GM18868 (cell line): ENCODE measurements at regions not wholly inside any gene's neighbourhood (a gene's known extent, or its start where the extent isn't known, plus 50 kb on each side); places are given as distances from the start of the nearest gene placed in this dataset.
"Not testable (repeated sequence)": the region's sequence is repeated elsewhere in the genome, so short reads cannot be mapped to it uniquely, and the experiment has no call there.

ENCODE experiments used
- ATAC-seq: cut with Tn5 transposase; IDR thresholded peaks from one replicate; pipeline ENCODE4 v1.9.1; 2021; ENCODE audit warnings: mild to moderate bottlenecking, moderate library complexity; ENCODE audit not compliant: unreplicated experiment

DNA sequence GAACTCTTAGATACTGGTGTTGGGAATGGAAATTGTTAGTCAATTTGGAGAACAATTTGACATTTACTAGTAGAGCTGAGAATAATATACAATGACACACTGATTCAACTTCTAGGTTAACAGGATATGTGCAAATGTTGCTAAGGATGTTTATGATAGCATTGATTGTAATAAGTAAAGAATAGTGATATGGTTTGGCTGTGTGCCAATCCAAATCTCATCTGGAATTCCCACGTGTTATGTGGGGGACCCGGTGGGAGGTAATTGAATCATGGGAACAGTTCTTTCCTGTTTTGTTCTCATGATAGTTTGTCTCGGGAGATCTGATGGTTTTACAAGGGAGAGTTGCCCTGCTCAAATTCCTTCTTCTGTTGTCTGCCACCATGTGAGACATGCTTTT lies 302.4 kb upstream of the TMPRSS15 start:
- no peak for ATAC-seq

DNA sequence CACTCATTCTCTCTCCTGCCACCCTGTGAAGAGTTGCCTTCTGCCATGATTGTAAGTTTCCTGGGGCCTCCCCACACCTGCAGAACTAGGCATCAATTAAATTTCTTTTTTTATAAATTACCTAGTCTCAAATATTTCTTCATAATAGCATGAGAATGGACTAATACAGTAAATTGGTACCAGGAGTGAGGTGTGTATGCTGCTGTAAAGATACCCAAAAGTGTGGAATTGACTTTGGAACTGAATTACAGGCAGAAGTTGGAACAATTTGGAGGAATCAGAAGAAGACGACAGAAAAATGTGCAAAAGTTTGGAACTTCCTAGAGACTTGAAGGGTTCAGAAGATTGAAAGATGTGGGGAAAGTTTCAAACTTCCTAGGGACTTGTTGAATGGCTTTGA lies 308.1 kb upstream of the TMPRSS15 start:
- ATAC-seq: no peak

DNA sequence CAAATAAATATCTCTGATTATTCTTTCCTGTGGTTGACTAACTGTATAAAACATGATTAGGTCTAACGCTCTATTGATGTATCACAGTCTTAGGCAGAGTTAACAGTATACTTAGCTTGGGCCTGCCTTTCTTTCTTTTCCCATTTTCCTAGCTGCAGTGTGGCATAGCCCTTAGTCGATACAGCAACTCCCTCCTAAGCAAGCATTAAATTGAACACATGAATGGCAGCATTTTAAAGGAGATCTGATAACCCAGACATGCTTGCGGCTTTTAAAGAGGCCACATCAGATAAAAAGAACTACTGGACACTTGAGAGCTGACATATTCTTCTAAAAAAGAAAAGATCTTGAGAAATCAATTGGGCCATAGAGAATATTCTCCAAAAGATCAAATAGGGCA lies 312.0 kb upstream of the TMPRSS15 start:
- no peak for ATAC-seq

GRCh38 chr21:18716578-18717138 lies 313.1 kb upstream of the TMPRSS15 start:
- ATAC-seq: no peak

- ATAC-seq: no peak
These were observed 318.6 kb upstream of the TMPRSS15 start for GRCh38 chr21:18722193-18722592.

DNA sequence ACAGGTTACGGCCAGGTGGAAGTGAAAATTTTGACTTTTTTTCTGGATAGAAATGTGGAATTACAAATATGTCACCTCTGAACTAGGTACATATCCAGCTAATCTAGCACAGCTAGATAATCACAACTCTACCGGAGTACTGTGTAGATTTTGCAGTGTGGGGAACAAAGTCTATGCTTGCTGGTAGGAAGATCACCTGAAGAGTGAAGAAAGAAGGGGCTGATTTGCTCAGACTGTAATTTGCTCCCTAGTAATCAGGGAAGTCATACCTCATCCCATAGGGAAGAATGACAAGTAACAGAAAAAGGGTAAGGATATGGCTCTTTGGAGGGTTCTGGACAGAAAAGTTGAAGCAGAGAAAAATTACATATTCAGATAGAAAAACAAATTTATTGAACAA lies 319.6 kb upstream of the TMPRSS15 start:
- ATAC-seq: no peak

GRCh38 chr21:18725653-18726052 lies 322.1 kb upstream of the TMPRSS15 start:
- ATAC-seq: no peak

GRCh38 chr21:18741954-18742353 lies 338.4 kb upstream of the TMPRSS15 start:
- ATAC-seq: no peak

DNA sequence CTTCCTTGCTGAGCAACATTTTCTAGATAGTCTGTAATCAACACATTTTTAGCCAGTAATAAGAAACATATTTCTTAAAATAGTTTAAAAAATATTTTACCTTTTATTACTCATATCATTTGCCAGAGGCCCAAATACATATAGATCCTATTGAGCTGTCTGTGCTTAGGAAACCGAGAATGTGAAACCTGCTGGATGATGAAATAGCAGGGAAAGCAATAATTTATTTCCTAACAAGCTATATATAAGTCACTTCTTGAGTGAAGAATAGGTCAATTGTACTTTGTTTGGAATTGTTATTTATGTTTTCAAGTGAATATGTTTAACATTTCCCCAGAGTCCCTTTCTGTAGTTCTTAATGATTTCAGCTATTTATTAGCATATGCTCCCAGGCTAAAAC lies 339.9 kb upstream of the TMPRSS15 start:
- no peak for ATAC-seq

GRCh38 chr21:18744840-18745239 lies 341.3 kb upstream of the TMPRSS15 start:
- no peak for ATAC-seq

GRCh38 chr21:18752894-18753293 lies 349.3 kb upstream of the TMPRSS15 start:
- not testable (repeated sequence) for ATAC-seq

DNA sequence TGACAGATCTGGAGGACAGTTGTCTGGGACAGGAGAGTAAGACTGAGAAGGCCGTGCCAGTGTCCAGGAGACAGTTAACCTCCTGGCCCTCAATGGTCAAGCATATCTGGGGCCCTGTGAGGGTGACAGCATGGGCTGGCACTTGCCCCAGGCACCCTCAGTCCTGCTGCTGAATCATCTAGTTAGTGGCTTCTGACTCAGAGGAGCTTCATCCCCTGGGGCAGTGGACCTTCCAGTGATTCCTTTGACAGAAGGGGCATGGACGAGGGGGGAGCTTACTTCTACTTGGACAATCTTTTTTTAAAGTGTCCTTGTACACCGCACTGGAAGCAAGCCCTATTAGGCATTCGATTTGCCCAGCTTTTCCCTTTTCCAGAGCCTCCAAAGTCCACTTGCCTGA lies 352.7 kb upstream of the TMPRSS15 start:
- not testable (repeated sequence) for ATAC-seq

DNA sequence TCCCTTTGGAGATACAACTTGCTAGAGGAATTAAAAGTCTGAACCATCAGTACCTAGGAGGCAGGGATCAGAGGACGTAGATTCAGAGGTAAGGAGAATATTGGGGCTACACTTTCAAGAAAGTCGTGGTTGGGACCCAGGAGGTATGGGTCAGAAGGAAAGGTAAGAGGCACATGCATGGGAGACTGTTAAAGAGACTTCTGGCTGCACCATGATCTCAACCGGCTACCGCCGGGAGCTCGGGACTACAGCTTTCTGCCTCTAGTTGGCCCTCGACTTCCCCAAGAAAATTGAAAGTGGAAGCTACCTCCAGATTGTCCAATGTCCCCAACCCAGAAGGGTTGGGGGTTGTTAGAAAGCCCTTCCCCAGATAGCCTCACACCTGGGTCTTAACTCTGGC lies 355.7 kb upstream of the TMPRSS15 start:
- ATAC-seq: no peak

DNA sequence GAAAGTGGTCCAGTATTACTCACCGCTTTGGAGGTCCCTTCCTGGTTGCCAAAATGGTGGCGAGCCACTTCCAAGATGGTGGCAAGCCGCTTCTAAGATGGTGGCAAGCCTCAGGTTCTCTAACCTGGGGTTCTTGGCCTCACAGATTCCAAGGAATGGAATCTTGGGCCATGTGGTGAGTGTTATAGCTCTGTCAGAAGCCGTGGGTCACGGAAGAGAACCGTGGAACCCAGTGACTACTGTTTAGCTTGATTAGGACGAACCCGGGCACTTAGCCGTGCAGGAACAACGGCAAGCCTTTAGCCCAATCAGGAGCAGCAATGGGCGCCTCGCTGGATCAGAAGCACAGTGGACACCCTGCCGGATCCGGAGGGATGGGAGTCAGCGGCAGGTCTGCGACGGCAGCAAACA lies 356.2 kb upstream of the TMPRSS15 start:
- ATAC-seq: no peak

DNA sequence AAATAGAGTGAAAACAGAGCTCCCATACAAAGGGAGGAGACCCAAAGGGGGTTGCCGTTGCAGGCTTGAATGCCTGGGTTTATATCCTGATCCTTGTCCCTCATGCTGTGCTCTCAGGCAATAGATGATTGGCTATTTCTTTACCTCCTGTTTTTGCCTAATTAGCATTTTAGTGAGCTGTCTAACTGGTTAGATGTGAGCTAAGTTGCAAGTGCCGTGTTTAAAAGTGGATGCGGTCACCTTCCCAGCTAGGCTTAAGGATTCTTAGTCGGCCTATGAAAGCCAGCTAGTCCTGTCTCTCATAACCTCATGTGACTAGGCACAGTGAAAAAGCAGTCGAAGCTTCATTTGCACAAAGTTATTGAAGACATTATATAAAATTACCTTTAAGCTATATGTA lies 356.7 kb upstream of the TMPRSS15 start:
- ATAC-seq: no peak

- no peak for ATAC-seq
These were observed 361.1 kb upstream of the TMPRSS15 start for GRCh38 chr21:18764720-18765119.

DNA sequence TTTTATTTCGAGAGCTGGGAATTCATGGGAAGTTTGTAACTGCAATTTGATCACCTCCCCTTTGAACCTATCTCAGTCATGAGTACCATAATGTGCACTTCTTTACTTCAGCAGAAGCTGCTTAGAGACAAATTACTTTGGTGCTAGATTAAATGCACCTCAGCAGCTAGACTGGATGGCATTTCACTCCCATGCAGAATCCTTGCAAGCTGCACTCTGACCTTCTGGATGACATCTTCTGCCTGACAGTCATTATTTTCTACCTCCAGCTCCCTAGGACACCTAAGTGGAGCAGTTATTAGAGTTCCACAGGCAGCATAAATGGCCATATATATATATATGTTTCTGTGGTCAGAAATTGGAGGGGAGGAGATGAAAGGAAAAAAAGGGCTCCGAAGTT lies 366.0 kb upstream of the TMPRSS15 start:
- no peak for ATAC-seq

- ATAC-seq: no peak
These were observed 368.3 kb upstream of the TMPRSS15 start for GRCh38 chr21:18771845-18772380.

GRCh38 chr21:18772404-18772803 lies 368.8 kb upstream of the TMPRSS15 start:
- no peak for ATAC-seq

DNA sequence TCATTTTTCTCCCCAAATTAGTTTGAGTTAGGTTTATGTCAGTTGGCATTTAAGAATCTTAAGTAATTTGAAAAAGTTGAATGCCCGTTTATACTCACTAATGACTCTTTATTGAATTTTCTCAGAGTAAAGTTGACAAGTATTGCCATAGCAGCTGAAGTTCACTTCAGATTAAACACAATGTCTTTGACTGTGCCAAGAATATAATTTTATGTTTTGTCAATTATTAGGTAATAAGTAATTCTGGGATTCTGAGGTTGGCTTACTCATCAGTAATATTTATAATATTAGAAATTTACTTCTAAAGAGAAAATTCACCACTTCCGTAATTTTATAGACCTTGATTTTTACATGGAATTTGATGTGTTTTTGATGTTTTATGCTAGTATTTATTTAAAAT lies 369.3 kb upstream of the TMPRSS15 start:
- no peak for ATAC-seq

GRCh38 chr21:18776936-18777335 lies 373.4 kb upstream of the TMPRSS15 start:
- ATAC-seq: no peak

GRCh38 chr21:18782721-18783120 lies 379.1 kb upstream of the TMPRSS15 start:
- ATAC-seq: no peak

- ATAC-seq: no peak
These were observed 397.9 kb upstream of the TMPRSS15 start for GRCh38 chr21:18801468-18801867.
